Activated T-helper 1 cell treated with anti-CD3 and anti-CD28 coated beads, Interleukin-12 subunit alpha, Interleukin-12 subunit beta, Interleukin-2, Interleukin-4 antibody, amounts not matched to agents 30 ng/mL and 10 ng/mL and 1 ng/mL, durations not matched to agents 14 hours and 24 hours and 36 hours (primary cell): ENCODE measurements at regions not wholly inside any gene's neighbourhood (a gene's known extent, or its start where the extent isn't known, plus 50 kb on each side); places are given as distances from the start of the nearest gene placed in this dataset.

ENCODE experiments used
- DNase-seq: peaks from one replicate; pipeline ENCODE4 v3.0.0; 2021; ENCODE audit warnings: low spot score
- H3K27ac Mint-ChIP-seq: one replicate; pipeline ENCODE4 v1.8.0; 2021; ENCODE audit warnings: mild to moderate bottlenecking, mixed read lengths
- H3K27me3 Mint-ChIP-seq: one replicate; pipeline ENCODE4 v1.8.0; 2022; ENCODE audit warnings: mild to moderate bottlenecking, moderate library complexity, mixed read lengths; ENCODE audit not compliant: insufficient read depth
- H3K36me3 Mint-ChIP-seq: one replicate; pipeline ENCODE4 v1.8.0; 2021; ENCODE audit warnings: low read depth, mixed read lengths
- H3K4me1 Mint-ChIP-seq: one replicate; pipeline ENCODE4 v1.8.0; 2021; ENCODE audit warnings: low read depth, mixed read lengths
- H3K4me3 Mint-ChIP-seq: one replicate; pipeline ENCODE4 v1.8.0; 2021; ENCODE audit warnings: mild to moderate bottlenecking, moderate library complexity, mixed read lengths
- H3K9me3 Mint-ChIP-seq: one replicate; pipeline ENCODE4 v1.8.0; 2021; ENCODE audit warnings: mixed read lengths
- intact Hi-C: fragments of 100-400 bp; cut with micrococcal nuclease; formaldehyde crosslinking; loops from one replicate; pipeline ENCODE4 v1.15.1; 2024

DNA sequence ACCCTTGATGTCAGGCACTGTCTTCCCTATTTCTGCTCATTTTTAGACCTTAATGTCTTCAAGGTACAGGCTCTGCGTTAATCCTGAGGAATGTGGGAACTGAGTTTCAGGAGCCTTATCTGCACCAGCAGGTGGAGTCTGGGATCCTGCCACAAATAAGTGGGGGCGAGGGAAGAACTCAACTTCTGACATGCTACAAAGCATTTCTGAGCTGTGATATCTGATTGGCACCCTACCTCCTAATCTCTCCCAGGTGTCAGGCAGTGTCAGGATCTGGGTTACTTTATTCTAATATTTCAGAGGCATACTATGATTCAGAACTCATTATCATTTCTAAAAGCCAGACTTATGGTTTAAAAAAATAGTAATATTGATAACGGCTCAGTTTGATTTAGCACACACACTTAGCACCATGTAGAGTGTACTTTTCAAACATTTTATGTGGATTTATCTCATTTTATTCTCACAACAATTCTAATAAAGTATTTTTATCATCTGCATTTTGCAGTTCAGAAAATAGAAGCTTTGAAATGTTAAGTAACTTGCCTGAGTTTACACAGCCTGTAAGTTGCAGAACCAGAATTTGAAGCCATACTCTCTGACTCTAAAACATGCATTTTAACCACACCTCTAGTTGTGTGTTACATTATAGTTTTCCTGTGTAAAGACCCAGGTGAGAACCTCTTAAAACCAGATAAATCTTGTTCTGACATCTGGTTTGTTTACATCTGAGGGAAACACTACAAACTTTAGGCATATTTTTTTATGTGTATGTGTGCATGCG is 358.6 kb downstream of the TDRD3 start:
- DNase-seq: no peak
- H3K4me1 Mint-ChIP-seq: no peaks in the 10 kb centered on the region
- intact Hi-C loops: no loop called here
- H3K9me3 Mint-ChIP-seq: no peaks in the 10 kb centered on the region
- no peaks in the 10 kb centered on the region for H3K27me3 Mint-ChIP-seq
- H3K36me3 Mint-ChIP-seq: no peaks in the 10 kb centered on the region
- H3K4me3 Mint-ChIP-seq: no peak overlapping the region
- H3K27ac Mint-ChIP-seq: no peak overlapping the region

DNA sequence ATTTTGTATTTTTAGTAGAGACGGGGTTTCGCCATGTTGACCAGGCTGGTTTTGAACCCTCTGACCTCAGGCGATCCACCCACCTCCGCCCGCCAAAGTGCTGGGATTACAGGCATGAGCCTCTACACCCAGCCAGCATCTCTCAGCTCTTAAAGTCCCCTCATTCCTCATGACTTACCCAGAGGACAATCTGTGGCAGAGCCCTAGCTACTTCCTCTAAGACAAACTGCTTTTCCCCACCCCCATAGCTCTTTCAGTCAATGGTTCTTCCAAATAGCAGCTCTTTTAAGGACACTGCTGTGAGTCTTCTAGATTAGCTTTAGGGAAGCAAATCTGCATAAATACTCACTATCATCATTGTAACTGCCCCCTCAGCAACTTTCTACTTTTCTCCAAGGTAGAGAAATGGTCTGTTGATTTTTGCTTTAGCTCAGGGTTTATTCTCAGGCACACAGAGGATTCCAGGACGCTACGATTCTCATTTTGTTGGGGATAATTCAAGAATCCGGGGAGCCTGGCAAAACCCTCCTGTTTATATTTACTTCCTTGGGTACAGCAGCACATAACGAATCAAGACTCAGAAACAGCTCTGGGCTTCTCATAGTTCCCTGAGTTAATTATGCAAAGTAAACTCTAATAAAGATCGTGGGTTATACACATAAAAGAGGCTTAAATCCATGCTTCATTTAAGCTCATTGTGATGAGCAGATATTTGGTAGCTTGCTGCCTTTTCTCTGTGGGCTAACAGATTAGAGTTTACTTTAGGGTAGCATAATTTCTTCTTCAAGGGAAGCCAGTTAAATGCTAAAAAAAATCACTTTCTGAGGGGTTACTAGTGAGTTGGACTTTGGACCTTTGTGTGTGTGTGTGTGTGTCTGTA is 357.4 kb downstream of the TDRD3 start:
- Mint-ChIP-seq H3K36me3 (no peaks in the 10 kb centered on the region), H3K4me3 (no peak overlapping the region), H3K4me1 (no peaks in the 10 kb centered on the region), H3K27me3 (no peaks in the 10 kb centered on the region), H3K27ac (no peak overlapping the region), H3K9me3 (no peaks in the 10 kb centered on the region)
- intact Hi-C loops: no loop called here
- no peak for DNase-seq

DNA sequence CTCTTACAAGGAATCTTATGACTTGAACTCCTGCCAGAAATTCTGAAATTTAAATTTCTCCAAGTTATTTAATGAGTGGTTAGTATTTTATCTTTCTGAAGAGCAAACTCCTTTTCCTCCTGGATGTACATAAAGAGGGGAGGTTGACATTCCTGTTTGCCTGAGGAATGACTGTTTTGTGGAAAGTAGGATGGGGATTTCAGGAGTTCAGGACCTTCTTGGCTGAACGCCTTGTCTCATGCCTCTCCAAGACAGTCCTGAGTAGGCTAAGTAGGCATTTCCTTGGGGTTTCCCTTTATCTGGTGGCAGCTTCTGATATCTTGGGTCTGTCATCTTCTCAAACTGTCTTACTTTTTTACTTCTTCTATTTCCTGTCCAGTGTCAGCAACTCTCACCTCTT is 356.6 kb downstream of the TDRD3 start:
- H3K36me3 Mint-ChIP-seq: no peaks in the 10 kb centered on the region
- intact Hi-C loops: no loop called here
- H3K27me3 Mint-ChIP-seq: no peaks in the 10 kb centered on the region
- DNase-seq: no peak
- no peaks in the 10 kb centered on the region for H3K9me3 Mint-ChIP-seq
- no peak overlapping the region for H3K4me3 Mint-ChIP-seq
- no peak overlapping the region for H3K27ac Mint-ChIP-seq
- H3K4me1 Mint-ChIP-seq: no peaks in the 10 kb centered on the region

- Mint-ChIP-seq H3K36me3 (no peaks in the 10 kb centered on the region), H3K4me3 (no peak overlapping the region), H3K4me1 (no peaks in the 10 kb centered on the region), H3K27ac (no peak overlapping the region), H3K9me3 (peaks cover 9% of the 10 kb centered on the region), H3K27me3 (no peaks in the 10 kb centered on the region)
- DNase-seq: no peak
- intact Hi-C loops: no loop called here
Measured at GRCh38 chr13:60745343-60745742, 348.3 kb downstream of the TDRD3 start.

DNA sequence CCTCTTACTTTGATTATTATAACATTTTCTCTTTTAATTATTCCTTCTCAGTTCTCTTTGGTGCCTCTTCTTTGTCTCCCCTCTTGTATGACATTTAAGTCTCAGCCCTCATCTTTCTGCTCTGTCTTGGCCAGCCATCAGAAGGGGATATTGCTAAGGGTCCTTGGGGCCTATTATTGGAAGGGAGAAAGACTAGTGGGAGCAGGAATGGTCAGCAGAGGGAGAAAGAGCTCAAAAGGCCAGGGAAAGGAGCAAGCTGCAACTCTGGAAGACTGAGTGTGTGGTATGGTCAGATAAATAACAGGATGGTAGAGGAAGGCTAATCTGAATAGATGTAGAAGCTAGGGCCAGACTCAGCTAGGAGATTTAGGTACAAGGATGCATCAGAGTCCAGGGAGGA is 336.9 kb downstream of the TDRD3 start:
- DNase-seq: no peak
- H3K36me3 Mint-ChIP-seq: no peaks in the 10 kb centered on the region
- no peak overlapping the region for H3K27ac Mint-ChIP-seq
- no peak overlapping the region for H3K4me3 Mint-ChIP-seq
- intact Hi-C loops: no loop called here
- no peaks in the 10 kb centered on the region for H3K27me3 Mint-ChIP-seq
- H3K9me3 Mint-ChIP-seq: peaks cover 9% of the 10 kb centered on the region
- no peaks in the 10 kb centered on the region for H3K4me1 Mint-ChIP-seq

DNA sequence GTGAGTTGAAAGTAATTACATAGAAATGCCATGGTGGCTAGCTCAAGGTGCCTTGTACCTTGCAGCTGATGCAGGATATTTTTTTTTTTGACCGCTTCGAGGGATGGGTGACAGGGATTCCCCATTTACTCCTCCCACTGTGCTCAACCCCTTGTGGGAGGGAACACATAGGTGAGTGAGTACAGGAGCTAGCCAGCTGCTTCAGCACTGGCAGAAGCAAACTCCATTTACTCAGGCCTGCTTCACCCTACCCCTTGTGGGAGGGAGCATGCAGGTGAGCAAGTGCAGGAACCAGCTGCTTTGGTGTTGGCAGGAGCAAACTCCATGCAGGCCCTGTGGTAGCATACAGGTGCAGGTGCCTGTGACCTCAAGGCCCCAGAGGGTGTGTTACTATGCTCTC is 330.1 kb downstream of the TDRD3 start:
- Mint-ChIP-seq H3K27ac (no peak overlapping the region), H3K36me3 (no peaks in the 10 kb centered on the region), H3K27me3 (no peaks in the 10 kb centered on the region), H3K4me3 (no peak overlapping the region), H3K9me3 (no peaks in the 10 kb centered on the region), H3K4me1 (no peaks in the 10 kb centered on the region)
- DNase-seq: no peak
- intact Hi-C loops: no loop called here

DNA sequence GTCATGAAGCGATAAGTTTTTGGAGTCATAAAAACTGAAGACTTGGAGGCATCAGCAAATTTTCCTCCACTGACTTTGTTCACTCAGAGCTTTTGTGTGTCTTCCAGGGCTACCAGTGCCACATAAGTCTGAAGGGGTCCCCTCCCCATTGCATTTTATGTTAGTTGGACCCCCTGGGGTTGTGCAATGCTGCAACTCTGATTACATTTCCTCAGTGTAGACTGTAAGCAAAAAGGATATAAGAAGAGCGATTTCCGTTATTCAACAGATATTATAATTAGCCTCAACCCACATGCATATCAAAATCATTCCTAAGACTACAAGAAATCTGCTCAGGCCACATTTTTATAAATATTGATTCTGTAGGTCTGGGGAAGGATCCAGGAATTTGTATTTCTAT is 324.0 kb downstream of the TDRD3 start:
- DNase-seq: no peak
- no peaks in the 10 kb centered on the region for H3K36me3 Mint-ChIP-seq
- H3K27ac Mint-ChIP-seq: no peak overlapping the region
- no peaks in the 10 kb centered on the region for H3K27me3 Mint-ChIP-seq
- H3K9me3 Mint-ChIP-seq: no peaks in the 10 kb centered on the region
- H3K4me1 Mint-ChIP-seq: no peaks in the 10 kb centered on the region
- intact Hi-C loops: no loop called here
- no peak overlapping the region for H3K4me3 Mint-ChIP-seq

- intact Hi-C loops: no loop called here
- Mint-ChIP-seq H3K36me3 (no peaks in the 10 kb centered on the region), H3K27ac (no peak overlapping the region), H3K9me3 (no peaks in the 10 kb centered on the region), H3K4me1 (no peaks in the 10 kb centered on the region), H3K4me3 (no peak overlapping the region), H3K27me3 (no peaks in the 10 kb centered on the region)
- no peak for DNase-seq
Measured at GRCh38 chr13:60720590-60720989, 323.6 kb downstream of the TDRD3 start.

DNA sequence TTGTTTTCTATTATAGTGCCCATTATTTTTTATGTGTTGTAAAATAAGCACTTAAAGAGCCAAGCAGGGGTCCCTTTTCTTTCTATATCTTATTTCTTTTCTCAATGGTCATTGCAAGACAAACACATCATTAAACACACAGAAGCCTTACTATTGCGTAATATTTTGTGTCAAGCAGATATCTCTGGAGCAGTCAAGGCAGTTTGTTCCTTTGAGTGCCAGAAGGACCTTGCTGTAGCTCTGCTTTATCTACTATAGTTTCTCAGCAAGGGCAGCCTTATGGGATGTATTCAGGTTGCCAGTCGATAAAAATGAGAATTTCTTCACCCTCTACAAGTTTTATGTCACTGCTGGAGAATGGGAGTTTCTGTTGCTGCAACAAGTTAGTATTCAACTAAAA is 319.3 kb downstream of the TDRD3 start:
- no peaks in the 10 kb centered on the region for H3K36me3 Mint-ChIP-seq
- H3K4me1 Mint-ChIP-seq: no peaks in the 10 kb centered on the region
- intact Hi-C loops: no loop called here
- no peak overlapping the region for H3K27ac Mint-ChIP-seq
- H3K4me3 Mint-ChIP-seq: no peak overlapping the region
- no peaks in the 10 kb centered on the region for H3K27me3 Mint-ChIP-seq
- no peak for DNase-seq
- H3K9me3 Mint-ChIP-seq: no peaks in the 10 kb centered on the region

- DNase-seq: no peak
- Mint-ChIP-seq H3K4me3 (no peak overlapping the region), H3K27me3 (peaks cover 3% of the 10 kb centered on the region), H3K27ac (no peak overlapping the region), H3K9me3 (no peaks in the 10 kb centered on the region), H3K36me3 (no peaks in the 10 kb centered on the region), H3K4me1 (no peaks in the 10 kb centered on the region)
- intact Hi-C loops: no loop called here
Measured at GRCh38 chr13:60707878-60708277, 310.9 kb downstream of the TDRD3 start.

GRCh38 chr13:60701895-60702294 is 304.9 kb downstream of the TDRD3 start:
- intact Hi-C loops: no loop called here
- Mint-ChIP-seq H3K4me3 (no peak overlapping the region), H3K36me3 (no peaks in the 10 kb centered on the region), H3K27ac (no peak overlapping the region), H3K4me1 (no peaks in the 10 kb centered on the region), H3K9me3 (no peaks in the 10 kb centered on the region), H3K27me3 (no peaks in the 10 kb centered on the region)
- DNase-seq: no peak

DNA sequence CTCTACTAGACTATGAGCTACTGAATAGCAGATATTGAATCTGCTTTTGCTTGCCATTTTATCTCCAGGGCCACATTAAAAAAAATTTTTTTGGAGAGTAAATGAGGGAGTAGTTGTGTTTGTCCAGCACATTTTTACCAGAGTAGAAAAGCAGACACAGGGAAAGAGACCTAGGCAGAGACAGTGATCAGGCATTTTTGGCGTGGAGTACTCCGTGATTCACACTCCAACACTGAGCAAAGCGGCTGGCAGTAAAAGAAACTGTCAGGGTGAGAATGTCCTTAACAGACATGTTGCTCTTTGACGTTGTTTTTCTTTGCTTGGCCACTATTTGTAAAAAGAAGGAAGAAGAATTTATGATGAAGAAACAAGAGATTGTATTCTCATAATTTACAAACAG is 304.0 kb downstream of the TDRD3 start:
- Mint-ChIP-seq H3K27ac (no peak overlapping the region), H3K9me3 (no peaks in the 10 kb centered on the region), H3K4me3 (no peak overlapping the region), H3K27me3 (no peaks in the 10 kb centered on the region), H3K4me1 (no peaks in the 10 kb centered on the region), H3K36me3 (no peaks in the 10 kb centered on the region)
- intact Hi-C loops: no loop called here
- DNase-seq: no peak

- no peak overlapping the region for H3K4me3 Mint-ChIP-seq
- H3K27ac Mint-ChIP-seq: no peak overlapping the region
- H3K4me1 Mint-ChIP-seq: no peaks in the 10 kb centered on the region
- H3K27me3 Mint-ChIP-seq: no peaks in the 10 kb centered on the region
- no peaks in the 10 kb centered on the region for H3K9me3 Mint-ChIP-seq
- intact Hi-C loops: no loop called here
- no peaks in the 10 kb centered on the region for H3K36me3 Mint-ChIP-seq
- DNase-seq: no peak
Measured at GRCh38 chr13:60699636-60700035, 302.6 kb downstream of the TDRD3 start.
